ENCODE measurements at regions not wholly inside any gene's neighbourhood (a gene's known extent, or its start where the extent isn't known, plus 50 kb on each side); places are given as distances from the start of the nearest gene placed in this dataset.

- TF ChIP-seq, protein P1, sequence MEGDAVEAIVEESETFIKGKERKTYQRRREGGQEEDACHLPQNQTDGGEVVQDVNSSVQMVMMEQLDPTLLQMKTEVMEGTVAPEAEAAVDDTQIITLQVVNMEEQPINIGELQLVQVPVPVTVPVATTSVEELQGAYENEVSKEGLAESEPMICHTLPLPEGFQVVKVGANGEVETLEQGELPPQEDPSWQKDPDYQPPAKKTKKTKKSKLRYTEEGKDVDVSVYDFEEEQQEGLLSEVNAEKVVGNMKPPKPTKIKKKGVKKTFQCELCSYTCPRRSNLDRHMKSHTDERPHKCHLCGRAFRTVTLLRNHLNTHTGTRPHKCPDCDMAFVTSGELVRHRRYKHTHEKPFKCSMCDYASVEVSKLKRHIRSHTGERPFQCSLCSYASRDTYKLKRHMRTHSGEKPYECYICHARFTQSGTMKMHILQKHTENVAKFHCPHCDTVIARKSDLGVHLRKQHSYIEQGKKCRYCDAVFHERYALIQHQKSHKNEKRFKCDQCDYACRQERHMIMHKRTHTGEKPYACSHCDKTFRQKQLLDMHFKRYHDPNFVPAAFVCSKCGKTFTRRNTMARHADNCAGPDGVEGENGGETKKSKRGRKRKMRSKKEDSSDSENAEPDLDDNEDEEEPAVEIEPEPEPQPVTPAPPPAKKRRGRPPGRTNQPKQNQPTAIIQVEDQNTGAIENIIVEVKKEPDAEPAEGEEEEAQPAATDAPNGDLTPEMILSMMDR (IDR thresholded peaks at IDR 0.05): no peak
- no peak for TF ChIP-seq POLR2A (IDR thresholded peaks at IDR 0.05)
Measured at GRCh38 chr11:15569305-15570025, 454.7 kb downstream of the INSC start.
